Choroid plexus epithelial cell (primary cell): ENCODE measurements at regions not wholly inside any gene's neighbourhood (a gene's known extent, or its start where the extent isn't known, plus 50 kb on each side); places are given as distances from the start of the nearest gene placed in this dataset.
A peak's percentile ranks its signal among the peaks of the same experiment; 100 is the strongest.

ENCODE experiments used
- DNase-seq: peaks from one replicate; pipeline ENCODE4 v3.0.0-alpha.2; 2010; ENCODE audit warnings: low read depth
- H3K4me3 ChIP-seq: 2 replicates; pipeline ENCODE4 v1.5.1; 2011; ENCODE audit warnings: low read depth, mild to moderate bottlenecking, control low read depth, low read length, moderate library complexity
- TF ChIP-seq, protein P1 (sequence below): conservative IDR thresholded peaks from 2 replicates; pipeline ENCODE4 v1.5.1; 2011; ENCODE audit warnings: low read depth, mild to moderate bottlenecking, control low read depth, inconsistent platforms, low read length, moderate library complexity

DNA sequence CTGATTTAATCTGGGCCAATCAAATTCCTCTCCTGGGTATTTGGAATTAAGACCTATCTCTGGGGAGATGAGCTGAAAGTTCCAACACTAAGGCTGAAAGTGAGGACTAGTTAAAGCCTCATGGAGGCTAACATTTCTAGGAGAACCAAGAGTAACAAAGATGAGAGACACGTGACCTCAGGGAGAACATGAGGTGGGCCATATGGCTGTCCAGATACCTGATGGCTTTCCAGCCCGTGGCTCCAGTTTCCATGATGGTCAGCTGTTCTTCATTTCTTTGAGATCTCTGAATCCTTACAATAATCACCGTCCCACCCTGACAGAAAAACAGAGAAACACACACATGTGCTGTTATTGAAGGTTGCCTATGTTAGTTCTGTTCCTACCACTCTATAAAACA, 66.1 kb downstream of the LEPR start:
- H3K4me3 ChIP-seq, result no peak overlapping the region
- TF ChIP-seq, protein P1, sequence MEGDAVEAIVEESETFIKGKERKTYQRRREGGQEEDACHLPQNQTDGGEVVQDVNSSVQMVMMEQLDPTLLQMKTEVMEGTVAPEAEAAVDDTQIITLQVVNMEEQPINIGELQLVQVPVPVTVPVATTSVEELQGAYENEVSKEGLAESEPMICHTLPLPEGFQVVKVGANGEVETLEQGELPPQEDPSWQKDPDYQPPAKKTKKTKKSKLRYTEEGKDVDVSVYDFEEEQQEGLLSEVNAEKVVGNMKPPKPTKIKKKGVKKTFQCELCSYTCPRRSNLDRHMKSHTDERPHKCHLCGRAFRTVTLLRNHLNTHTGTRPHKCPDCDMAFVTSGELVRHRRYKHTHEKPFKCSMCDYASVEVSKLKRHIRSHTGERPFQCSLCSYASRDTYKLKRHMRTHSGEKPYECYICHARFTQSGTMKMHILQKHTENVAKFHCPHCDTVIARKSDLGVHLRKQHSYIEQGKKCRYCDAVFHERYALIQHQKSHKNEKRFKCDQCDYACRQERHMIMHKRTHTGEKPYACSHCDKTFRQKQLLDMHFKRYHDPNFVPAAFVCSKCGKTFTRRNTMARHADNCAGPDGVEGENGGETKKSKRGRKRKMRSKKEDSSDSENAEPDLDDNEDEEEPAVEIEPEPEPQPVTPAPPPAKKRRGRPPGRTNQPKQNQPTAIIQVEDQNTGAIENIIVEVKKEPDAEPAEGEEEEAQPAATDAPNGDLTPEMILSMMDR, result no peak
- no peak for DNase-seq

DNA sequence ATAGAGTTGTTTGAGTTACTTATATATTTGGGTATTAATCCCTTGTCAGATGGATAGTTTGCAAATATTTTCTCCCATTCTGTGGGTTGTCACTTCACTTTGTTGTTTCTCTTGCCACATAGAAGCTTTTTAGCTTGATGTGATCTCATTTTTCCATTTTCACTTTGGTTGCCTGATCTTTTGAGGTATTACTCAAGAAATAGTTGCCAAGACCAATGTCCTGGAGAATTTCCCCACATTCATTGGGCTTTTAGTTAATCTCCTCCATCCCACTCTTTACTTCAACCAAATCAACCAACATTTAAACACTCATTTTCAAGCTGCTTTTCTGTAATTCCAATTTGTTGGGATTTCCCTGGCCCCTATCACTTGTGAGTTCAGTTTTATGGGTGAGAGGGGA, 69.0 kb downstream of the LEPR start:
- no peak for DNase-seq
- TF ChIP-seq, protein P1, result no peak

DNA sequence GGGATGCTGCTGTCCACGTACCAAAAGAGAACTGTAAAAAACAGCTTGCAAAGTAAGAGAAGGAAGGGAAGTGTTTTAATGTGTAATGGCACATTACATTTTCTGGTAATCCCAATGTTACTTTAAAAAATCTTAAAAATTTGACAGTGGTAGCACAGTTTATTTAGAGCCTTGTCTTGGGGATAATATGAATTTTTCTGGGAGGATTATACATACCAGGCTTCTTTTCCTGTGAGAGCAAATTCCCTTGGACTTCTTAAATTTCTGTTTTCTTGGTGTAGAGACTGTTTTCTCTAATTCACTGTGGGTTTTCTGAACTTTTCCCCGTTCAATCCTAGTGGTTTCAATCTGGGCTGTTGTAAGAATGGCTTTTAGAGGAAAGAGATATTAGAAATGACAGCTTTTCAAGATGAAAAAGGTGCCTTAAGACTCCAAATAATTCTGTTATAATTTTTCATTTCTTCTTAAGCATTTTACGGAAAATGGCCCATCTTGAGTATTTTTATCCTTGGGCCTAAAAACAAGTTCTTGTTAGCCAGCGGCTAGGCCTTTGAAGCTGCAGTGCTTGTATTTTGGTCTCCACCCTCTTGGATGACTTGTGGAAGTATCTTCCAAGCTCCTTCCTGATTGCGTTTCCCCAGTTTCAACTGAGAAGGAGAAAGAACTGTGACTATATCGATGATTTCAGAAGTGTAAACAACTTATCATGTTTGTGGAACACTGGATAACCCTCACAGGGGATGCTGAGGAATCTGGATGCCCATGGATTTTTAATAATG, 70.0 kb downstream of the LEPR start:
- DNase-seq, result no peak
- H3K4me3 ChIP-seq, result no peak overlapping the region
- TF ChIP-seq, protein P1, result no peak

More for the DNA sequence above, 69.0 kb downstream of the LEPR start:
- H3K4me3 ChIP-seq, result no peak overlapping the region

DNA sequence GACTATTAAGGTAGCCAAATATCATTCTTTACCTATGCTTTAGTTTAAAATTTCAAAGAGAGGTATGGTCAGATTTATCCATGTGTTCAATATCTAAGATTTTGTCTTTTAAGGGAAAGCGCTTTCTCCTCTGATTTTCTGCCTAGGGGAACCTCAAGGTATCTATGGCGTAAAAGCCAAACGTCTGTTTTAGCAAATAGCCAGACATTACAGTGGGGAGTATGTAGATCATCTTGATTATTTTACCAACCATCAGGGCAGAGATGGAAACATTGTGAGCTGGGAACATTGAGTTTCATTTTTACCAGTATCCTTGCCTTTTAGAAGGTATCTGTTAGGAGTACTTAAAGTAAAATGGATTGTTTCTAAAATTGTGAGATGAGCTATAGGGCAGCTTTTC, 71.0 kb downstream of the LEPR start:
- no peak overlapping the region for H3K4me3 ChIP-seq
- TF ChIP-seq, protein P1, result no peak
- DNase-seq, result no peak

DNA sequence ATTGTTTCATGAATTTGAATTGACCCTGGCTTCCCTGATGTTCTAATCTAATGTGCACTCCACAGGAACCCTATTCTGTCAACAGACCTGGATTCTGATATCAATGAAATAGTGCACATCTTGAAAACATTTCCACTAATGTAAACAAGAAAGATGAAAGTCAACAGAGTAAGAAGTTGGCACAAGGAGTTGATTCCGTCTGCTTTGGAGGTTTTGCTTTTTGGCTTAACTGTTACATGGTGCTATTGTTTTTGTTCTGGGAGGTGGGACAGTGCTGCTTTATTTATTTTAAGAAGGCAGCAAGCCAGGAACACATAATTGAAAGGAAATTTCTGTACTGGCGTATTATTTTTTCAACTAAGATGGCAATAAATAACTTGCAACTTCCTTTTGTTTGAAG, 73.3 kb downstream of the LEPR start:
- TF ChIP-seq, protein P1, result no peak
- no peak overlapping the region for H3K4me3 ChIP-seq
- peak; percentile 37 for DNase-seq

DNA sequence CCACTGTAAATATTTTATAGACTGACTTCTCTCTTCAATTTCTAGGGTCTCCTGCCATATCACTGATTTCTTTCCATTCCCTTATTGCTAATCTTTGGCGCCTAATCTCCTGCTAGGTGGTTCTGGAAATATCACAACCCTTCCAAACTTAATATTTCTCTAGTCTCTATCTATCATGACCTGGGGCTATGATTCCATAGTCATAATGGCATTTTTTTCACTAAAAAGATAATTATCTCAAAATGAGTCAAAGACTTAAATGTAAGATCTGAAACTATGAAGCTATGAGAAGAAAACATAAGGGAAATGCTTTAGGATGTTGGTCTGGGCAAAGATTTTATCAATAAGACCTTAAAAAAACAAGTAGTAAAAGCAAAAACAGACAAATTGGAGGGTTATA, 74.2 kb downstream of the LEPR start:
- no peak for DNase-seq
- TF ChIP-seq, protein P1, result no peak
- H3K4me3 ChIP-seq, result no peak overlapping the region

DNA sequence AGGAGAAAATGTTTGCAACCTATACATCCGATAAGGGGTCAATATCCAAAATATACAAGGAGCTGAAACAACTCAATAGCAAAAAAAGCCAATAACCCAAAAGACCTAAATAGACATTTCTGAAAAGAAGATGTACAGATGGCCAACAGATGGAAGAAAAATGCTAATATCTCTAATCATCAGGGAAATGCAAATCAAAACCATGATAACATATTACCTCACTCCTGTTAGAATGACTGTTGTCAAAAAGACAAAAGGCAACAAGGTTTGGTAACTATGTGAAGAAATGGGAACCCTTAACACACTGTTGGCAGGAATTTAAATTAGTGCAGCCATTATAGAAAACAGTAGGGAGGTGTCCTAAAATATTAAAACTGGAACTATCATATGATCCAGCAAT, 74.7 kb downstream of the LEPR start:
- TF ChIP-seq, protein P1, result no peak
- DNase-seq, result no peak
- H3K4me3 ChIP-seq, result no peak overlapping the region
